Skin of body (tissue), 1 donor: ENCODE measurements at regions not wholly inside any gene's neighbourhood (a gene's known extent, or its start where the extent isn't known, plus 50 kb on each side); places are given as distances from the start of the nearest gene placed in this dataset.
"Not testable (repeated sequence)": the region's sequence is repeated elsewhere in the genome, so short reads cannot be mapped to it uniquely, and the experiment has no call there.

Experiments used
- DNase-seq: peaks from one replicate; lab custom pipeline; 2025; lab: John Stamatoyannopoulos, UW

DNA sequence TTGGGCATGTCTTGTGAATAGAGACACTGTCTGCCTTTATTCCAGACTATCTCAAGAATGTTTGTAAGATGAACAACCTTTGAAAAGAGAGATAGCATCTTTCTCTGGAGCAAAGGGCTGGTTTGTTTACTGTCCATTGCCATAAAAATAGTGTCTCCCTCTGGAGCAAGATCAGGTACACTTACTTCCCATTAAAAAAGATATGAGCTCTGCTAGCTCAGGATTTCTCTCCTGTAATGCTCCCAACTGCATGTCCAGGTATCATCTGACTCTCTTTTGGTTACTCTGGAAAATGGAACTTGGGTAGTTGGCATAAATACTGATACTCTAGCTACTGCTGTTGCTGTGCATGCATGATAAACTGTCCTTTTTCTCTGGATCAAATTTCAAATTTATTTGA lies 381.1 kb downstream of the TFEC start:
- no peak for DNase-seq

- no peak for DNase-seq
Measured at GRCh38 chr7:115647712-115648111, 382.9 kb downstream of the TFEC start.

- DNase-seq = no peak
Measured at GRCh38 chr7:115642194-115642593, 388.4 kb downstream of the TFEC start.

DNA sequence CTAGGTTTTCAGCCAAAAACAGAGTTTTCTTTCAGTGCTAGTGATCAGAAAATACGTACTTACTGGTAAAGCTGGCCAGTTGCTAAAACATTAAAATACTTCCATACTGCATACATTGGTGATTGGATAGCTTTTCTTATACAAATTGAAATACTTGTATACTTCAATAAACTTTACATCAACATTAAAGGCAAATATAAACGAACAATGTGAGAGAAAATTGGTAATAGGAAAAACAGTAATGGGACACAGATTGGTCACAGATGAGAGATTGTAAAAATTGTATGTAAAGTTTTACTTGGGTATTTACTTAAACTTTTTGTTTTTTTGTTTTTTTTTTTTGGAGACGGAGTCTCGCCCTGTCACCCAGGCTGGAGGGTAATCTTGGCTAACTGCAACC lies 391.7 kb downstream of the TFEC start:
- DNase-seq = no peak

- no peak for DNase-seq
Measured at GRCh38 chr7:115637128-115637527, 393.4 kb downstream of the TFEC start.

- DNase-seq = no peak
Measured at GRCh38 chr7:115635876-115636275, 394.7 kb downstream of the TFEC start.

GRCh38 chr7:115635376-115635775 lies 395.2 kb downstream of the TFEC start:
- DNase-seq = peak; percentile 19

DNA sequence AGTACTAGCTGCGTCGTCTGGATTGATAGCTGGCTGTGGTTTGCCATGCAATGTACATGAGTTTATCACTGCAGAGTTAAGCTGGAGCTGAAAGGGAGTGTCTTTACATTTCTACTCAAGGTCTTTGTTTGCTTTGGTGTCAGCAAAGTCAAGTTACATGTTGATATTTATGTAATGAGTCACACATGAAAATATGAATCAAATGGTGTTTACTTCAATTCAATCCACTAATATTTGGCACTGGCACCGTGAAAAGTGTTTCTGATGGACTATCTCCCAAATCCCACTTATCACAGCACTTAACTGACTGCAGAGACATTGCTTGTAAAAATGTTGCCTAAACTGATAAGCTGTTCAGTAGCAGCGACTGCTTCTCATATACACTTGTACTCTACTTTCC lies 395.9 kb downstream of the TFEC start:
- DNase-seq = no peak

GRCh38 chr7:115632636-115633035 lies 397.9 kb downstream of the TFEC start:
- DNase-seq = no peak

DNA sequence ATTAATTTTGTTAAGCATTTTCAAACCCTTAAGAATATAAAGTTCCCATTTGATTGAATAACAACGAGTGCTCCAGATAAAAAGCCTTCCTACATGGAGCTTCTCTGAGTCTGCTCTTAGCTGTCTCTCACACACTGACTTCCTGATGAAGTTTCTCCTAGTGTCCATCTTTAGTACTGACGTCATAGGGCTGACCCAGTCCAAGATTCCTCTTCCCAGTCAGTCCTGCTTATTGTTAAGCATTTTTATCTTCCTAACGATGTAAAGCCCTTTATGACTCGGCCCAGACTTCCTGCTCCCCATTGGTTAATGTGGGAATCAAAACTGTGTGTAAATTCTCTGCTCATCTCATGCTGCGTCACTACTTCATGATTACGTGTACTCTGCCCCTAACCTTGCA lies 398.8 kb downstream of the TFEC start:
- no peak for DNase-seq

DNA sequence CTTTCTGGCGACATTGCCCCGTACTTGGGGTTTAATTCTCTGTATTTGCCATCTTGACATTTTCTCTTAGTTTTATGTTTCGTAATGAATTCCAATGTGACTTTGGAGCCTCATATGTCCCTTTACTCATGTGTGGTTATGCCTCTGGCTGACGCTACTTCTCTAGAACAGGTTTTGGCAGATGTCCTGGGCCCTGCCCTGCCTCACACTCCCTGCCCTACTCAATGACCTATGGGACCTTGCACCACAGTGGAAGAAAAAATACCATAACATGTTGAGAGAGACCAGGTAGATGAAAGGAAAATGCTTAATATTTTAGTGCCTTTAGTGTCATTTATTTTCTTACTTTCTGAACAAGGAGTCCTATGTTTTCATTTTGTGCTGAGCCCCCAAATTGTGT lies 400.5 kb downstream of the TFEC start:
- no peak for DNase-seq

DNA sequence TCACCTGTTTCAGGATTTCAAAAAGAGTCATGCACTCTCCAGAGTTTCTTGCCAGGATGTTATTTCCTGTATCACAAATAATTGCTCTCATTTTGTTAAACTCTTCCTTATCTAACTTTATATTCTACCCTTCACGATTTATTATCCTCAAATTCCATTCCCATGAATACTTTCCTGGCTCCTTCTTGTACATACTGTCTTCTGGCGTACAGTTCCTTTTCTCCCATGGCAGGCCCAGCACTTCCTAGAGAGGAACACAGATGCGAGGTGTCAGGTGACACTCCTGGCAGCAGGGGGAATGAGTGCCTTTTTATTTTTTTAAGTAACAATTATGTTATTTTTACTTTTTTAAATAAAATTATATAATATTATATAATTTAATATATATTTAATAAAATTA lies 411.9 kb downstream of the TFEC start:
- no peak for DNase-seq

DNA sequence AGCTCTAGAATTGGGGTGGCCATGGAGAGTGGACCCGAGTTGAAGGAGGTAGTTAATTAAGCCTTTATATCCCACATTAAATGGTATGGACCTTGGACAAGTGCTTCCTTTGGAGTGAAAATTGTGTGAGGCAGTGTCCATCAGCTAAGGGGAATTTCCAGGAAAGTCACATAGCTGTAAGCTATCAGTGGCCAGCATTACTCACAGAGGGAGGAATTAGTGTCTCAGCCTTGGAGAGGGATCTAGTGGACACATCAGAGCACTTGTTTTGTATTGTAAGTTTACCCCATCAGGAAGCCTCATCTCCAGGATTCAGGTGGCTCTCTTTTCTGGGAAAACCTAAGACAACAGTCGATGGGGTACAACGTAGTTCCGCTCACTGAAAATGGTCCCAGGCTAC lies 416.7 kb downstream of the TFEC start:
- DNase-seq = no peak

DNA sequence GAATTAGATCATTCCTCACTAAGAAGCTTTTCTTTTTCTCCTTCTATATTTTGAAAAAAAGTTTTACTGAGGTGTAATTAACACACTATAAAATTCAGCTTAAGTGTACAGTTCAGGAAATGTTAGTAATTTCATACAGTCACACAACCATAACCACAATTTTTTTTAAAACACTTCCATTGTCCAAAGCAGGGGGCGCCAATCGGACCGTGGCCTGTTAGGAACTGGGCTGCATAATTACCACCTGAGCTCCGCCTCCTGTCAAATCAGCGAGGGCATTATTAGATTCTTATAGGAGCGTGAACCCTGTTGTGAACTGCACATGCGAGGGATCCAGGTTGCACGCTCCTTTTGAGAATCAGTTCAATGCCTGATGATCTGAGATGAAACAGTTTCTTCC lies 427.1 kb downstream of the TFEC start:
- DNase-seq = no peak

- no peak for DNase-seq
Measured at GRCh38 chr7:115600207-115600606, 430.4 kb downstream of the TFEC start.

GRCh38 chr7:115599184-115599583 lies 431.4 kb downstream of the TFEC start:
- not testable (repeated sequence) for DNase-seq

DNA sequence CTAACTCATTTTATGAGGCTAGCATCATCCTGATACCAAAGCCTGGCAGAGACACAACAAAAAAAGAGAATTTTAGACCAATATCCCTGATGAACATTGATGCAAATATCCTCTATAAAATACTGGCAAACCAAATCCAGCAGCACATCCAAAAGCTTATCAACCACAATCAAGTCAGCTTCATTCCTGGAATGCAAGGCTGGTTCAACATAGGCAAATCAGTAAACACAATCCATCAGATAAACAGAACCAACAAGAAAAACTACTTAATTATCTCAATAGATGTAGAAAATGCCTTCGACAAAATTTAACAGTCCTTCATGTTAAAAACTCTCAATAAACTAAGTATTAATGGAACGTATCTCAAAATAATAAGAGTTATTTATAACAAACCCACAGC lies 433.3 kb downstream of the TFEC start:
- DNase-seq = not testable (repeated sequence)

DNA sequence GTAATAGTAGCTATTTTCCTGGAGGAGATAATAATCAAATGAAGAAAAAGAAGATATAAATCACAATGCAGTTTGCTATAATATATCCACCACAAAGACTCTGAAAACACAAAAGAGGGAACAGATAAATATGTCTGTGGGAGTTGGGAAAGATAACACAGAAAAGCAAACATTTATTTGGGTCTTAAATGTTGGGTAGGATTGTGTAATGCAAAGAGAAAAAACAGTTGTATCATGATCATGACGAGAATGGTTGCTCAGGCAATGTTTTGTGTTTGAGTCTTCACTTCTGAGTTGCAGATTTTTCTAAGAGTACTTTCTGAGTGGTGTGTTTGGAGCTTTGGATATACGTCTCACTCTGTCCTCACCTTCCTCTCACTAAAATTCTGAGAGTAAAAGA lies 437.5 kb downstream of the TFEC start:
- no peak for DNase-seq

- DNase-seq = no peak
Measured at GRCh38 chr7:115585015-115585718, 445.4 kb downstream of the TFEC start.

- no peak for DNase-seq
Measured at GRCh38 chr7:115582956-115583355, 447.6 kb downstream of the TFEC start.

- no peak for DNase-seq
Measured at GRCh38 chr7:115578576-115578975, 452.0 kb downstream of the TFEC start.

DNA sequence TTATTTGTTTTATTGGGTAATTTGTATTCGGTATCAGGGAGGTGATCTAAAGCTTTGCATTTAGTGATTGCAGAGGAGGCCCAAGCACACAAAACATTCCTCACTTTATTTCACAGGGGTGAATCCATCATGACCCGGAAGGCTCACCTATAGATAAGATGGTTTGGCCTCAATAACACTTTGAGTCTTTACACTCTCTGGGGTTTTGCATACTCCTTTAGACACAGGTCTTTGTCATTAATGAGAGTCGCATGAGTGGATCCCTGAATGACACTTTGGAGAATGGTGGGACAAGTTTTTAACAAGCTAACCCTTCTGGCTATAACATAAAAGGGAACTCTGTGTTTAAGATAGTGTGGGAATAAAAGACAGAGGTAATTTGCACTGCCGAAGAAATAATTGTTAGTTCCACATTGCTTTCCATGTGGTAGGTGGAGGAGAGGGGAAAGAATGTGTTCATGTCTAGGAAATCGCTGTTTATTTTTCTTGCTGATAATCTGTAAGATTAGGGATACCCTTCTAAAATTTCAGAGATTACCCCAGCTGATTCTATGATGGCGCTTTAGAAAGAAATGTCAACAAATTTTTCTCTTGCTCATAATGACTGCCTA lies 455.8 kb downstream of the TFEC start:
- DNase-seq = no peak

DNA sequence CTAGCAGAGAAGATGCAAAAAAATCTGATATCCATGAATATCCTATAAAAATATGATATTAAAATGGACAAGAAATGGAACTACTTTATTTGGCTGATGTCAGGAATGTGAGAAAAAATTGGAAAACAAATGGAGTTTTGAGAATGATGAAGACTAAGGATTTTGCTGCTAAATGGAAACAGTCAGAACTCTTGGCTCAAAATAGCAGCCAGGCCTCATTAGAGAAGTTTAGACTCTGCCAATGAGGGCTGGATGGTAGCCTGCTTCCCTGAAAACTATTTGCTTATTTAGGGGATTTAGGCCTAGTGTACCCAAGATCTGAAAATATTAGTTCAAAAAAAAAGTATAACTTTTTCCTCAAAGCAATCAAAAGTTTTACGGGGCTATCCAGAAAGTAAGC lies 458.5 kb downstream of the TFEC start:
- DNase-seq = no peak
